ENCODE measurements at regions not wholly inside any gene's neighbourhood (a gene's known extent, or its start where the extent isn't known, plus 50 kb on each side); places are given as distances from the start of the nearest gene placed in this dataset.
"Not testable (repeated sequence)": the region's sequence is repeated elsewhere in the genome, so short reads cannot be mapped to it uniquely, and the experiment has no call there.

DNA sequence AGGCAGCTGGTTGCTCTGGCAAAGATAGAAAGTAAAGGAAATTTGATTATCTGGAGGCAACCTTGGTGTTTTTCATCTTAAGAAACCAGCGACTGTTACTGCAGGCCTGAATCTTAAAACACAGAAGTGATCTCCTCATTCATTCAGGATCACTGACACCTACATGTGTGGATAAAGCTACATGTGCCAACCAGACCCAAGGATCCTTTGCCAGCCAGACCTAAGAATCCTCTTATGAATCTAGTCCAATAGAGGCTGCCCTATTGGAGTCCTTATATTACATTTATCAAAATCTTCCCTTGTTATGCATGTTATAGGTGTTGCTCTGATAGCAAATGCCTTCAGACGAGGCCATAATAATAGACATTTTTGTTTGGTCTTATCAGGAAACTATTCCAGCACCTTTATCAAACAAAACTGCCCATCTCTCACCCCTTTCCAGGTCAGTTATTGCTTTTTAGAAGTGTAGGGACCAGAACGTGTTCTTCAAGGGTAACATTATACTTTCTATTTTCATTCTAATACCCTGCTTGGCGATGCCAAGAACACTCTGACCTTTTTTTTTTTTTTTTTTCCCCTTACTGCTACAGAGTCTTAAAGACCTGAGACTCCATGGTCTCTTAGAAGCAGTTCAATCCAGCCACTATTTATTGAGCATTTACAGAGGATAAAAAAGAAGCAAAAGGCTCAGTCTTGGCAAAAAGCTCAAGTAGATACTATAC, 175.5 kb upstream of the PTBP2 start:
- DNase-seq (ENCODE audit: low spot score) = no peak

DNA sequence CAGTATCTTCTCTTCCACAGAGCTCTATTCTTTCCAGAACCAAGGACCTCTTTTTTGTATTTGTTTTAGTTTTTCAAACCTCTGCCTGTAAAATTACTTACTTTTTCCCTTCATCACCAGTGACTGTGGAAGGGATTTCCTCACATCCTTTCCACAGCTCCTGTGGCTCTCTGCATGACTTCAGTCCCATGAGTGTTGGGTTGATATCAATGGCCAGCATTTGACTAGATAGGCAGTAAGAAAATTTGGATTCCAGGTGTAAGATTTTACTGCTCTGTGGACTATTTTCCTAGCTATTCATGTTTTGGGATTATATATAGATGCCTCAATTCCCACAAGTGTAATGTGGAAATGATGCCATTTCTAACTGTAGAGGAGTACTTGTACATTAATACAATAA, 171.5 kb upstream of the PTBP2 start:
- DNase-seq (ENCODE audit: low spot score) = no peak

DNA sequence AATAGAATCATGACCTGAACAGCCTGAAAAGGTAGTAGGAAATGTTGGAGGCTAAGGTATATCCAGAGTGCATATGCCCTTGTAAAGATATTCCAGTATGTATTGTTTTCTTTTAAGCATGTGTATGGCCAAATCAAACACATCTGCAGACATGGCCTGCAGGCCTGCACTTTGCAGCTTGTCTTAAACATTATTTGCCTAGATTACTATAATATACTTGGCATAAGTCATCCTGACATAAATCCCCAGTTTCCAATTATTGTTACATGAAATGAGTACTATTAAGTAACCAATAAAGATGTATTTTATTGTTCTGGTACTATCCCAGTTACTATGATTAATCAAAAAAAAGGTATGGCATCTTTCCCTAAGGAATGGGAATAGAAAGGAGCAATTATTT, 169.1 kb upstream of the PTBP2 start:
- no peak for DNase-seq (ENCODE audit: low spot score)

DNA sequence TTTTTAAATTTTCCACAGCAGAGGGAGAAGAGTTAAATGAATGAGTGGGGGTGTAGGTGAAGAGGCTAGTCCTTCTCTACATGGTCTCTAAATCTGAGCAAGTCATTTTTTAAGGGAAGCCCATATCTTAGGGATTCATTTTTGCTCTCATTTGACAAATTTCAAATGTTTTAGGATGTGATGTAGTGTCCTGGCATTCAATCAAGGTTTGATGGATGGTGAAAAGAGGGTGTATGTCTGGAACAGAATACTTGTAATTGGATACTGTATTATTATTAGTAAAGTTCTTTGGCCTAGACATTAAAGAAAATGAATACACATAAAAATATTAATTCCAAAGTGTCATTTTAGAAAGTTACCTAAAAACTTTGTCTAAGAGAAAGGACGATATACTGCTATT, 167.8 kb upstream of the PTBP2 start:
- no peak for DNase-seq (ENCODE audit: low spot score)

DNA sequence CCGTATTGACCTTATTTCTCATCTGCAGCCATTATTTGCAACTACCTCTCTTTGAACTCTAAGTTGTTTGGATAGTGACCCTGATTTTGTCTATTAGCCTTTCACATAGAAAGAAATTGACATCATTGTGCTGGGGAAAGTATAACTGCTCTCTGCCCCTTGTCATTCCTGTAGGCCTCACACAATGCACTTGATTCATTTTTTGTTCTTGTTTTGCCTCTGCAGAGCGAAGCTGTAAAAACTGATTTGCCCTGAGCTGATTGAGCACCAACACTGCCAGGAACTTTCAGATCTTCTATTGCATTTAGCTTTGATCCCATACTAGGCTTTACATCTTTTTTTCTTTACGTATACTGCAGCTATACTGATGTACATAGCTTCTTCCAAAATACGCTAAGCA, 167.2 kb upstream of the PTBP2 start:
- DNase-seq (ENCODE audit: low spot score) = no peak

DNA sequence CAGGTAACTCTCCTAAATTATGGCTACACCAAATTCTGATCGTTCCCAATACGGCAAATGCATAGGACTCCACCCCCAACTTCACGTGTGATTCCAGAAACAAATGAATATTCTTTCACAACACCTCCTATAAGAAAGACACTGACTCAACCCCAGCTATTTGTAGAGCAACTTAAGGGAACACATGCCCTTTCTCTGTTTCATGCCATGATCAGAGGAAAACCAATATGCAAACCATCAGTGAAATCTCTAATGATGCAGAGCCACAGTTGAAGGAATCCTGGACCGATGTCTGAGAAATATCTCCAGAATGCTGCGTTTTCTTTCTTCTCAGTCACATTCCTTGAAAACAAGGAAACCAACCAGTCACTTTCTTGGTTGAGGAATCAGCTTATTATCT, 164.2 kb upstream of the PTBP2 start:
- DNase-seq (ENCODE audit: low spot score) = no peak

DNA sequence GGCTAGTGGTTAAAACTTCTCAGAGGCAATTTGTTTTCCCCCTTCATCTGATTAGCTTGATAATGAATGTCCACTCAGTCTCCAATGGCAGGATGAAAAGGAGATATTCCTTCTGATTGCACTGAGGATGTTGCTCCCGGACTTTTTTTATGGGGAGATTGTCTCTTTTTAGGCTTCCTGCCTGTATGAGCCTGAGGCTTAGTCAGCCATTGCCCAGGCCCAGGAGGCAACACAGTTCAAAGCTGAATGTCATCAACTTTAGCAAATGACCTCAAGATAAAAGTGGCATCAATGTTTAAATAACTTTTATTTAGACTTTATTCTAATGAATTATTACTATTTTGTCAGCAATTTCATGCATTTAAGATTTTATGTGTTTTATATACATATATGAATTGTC, 162.9 kb upstream of the PTBP2 start:
- DNase-seq (ENCODE audit: low spot score) = no peak

DNA sequence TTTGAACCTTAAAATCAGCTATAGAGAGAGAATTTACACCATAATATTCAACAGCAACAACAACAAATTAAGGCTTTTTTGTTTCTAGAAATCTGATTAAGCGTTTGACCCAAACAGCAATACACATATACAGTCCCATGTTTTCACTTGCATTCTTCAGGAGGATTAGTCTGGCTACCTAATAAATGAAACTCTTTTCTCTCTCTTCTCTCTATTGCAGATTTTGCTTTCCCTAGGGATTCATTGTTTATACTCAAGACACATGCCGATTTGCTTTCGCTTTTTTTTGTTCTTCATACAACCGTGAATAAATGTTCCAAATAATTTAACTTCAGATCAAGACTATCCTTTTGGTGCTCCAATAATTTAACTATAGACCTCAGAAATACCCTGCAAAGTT, 162.4 kb upstream of the PTBP2 start:
- no peak for DNase-seq (ENCODE audit: low spot score)

DNA sequence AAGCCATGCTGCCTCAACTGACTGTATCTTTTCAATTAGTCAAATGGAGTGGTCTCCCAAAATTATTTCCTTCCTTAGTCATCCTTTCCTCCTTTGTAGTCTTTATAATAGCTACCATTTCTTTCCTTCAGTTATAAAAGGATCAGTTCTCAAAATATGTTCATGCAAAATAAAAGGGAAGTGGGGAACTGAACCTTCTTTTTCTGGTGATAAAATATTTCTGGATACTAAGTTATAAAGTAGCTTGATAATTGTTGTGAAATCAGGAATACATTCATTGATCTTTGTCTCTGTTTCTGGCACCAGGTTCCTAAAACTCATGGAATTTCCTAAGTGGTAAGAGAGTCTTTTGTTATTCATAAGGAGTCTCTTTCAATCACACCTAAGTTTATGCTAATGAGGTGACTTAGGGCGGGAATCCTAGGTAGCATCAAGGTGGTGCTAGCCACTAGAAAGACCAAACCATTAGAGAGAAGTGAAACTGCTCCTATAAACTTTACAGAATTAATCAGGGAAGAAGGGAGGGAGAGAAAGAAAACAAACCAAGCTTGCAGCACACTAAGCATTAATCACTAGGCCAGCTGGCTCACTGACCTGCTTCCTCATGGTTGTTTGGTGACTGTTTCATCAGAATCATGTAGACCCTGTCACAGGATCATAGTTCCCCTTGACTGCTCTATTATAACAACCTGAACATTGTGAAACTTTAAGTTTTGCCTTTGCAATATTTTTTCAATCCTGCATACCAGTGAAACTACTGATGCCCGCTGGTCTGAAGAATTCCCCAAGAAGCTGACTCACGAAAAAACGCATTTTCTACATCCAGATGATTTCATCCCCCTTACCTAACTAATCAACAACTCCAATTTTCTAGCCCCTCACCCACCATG, 161.6 kb upstream of the PTBP2 start:
- no peak for DNase-seq (ENCODE audit: low spot score)

DNA sequence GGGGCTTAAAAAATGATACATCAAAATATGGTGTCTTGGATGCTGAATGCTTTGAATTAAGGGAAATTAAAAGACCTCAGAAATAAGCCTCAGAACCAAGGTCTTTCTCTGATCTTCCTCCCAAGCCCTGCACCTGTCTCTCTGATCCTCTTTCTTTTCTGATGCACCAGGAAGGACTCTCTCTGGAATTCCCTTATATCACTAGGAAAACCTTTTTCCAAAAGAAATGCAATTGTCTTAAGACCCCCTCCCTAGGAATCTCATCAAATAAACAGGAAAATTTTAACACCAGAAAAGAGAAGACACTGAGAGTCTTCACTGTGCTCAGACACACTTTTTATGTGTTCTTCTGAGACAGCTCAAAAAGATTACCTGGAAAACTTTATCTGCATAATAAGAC, 159.5 kb upstream of the PTBP2 start:
- DNase-seq (ENCODE audit: low spot score) = no peak

DNA sequence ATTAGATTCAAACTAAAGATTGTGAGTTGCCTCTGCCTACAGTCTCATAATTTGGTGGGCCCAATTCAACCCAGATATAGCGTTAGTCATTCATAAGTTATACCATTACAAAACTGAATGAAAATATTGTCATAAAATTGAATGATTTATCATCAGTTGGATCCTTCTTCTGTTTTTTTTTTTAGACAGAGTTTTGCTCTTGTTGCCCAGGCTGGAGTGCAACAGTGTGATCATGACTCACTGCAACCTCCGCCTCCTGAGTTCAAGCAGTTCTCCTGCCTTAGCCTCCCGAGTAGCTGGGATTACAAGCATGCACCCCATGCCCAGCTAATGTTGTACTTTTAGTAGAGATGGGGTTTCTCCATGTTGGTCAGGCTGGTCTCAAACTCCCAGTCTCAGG, 157.2 kb upstream of the PTBP2 start:
- not testable (repeated sequence) for DNase-seq (ENCODE audit: low spot score)

DNA sequence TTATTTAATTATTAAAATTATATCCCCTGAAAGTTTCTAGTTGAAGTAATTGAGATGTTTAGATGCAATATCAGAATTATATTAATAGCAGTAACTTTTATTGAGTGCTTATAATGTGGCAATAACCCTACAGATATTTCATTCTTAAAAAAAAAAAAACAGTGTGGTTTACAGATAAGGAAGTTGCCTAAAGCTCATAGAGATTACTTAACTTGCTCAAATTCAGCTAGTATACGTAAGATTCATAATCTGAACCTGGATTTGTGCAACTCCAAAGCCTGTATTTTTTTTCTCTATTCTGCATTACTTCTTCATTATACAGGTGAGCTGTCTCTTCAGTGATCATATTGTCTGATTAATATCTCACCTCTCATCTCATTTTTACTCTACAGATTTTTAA, 156.0 kb upstream of the PTBP2 start:
- DNase-seq (ENCODE audit: low spot score) = no peak

DNA sequence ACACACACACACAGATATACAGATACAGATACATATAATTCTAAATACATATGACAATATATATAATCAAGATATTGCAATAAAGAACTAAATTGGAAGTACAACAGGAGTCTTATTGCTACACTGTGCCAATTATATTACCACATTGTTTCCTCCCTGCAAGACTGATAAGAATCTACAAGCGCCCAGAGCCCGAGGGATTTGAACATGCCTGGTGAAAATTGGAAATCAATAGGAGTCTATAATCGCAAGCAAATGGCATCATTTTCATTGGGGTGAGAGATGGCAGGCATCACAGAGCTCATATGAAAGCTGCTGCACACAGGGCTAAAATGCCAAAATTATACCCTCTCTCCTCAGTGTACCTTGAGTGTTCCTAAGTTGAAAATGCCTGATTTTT, 152.9 kb upstream of the PTBP2 start:
- no peak for DNase-seq (ENCODE audit: low spot score)

DNA sequence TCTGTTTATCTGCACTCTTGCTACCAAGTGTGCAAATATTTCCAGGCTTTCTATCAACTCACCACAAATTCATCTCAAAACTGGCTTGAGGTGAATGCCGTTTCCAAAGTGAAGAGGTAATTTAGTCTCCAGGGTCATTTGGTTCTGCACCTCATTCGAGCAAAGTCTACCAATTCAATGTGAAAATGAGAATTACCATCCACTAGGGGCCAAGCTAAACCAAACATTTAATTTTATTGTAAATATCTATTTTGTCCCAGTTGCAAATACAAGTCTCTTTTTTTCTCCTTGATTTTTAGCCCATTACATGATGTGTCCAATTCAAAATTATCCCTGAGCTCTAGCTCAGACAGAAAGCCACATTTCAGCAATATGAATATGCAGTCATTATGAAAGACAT, 152.3 kb upstream of the PTBP2 start:
- no peak for DNase-seq (ENCODE audit: low spot score)

DNA sequence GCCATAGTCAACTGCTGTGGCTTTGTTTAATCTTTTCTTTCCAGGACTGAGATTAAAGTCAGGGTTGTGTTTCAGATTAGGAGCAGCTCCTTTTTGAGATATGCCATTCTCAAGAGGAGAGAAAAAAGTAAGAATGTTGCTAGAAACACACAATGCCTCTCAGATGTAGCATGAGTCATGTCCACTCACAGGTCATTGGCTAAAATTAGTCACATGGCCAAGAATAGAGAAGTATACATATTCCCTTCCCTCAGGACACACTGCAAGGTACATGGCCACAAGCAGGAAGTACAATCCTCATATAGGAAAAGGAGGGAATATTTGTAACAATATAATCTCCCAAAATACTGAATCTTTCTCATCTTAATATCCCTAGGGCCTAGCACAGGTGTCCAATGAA, 141.9 kb upstream of the PTBP2 start:
- DNase-seq (ENCODE audit: low spot score) = no peak

DNA sequence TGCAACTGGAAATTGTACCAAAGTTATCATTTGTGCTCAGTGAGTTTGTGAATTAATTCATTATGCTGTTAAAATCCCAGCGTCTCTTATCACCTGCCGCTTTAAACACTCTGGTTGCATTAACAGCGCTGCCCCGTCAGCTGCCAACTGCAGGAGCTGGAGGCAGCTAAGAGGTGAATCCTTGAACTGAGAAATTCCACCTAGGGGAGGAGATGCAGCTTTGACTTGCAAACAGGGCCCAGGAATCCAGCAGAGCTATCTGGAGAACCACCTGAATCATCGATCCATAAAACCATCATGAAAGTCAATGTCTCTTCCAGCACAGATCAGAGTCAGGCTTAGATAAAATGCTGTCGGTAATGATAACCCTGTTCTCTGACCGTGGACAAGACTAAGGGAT, 140.7 kb upstream of the PTBP2 start:
- DNase-seq (ENCODE audit: low spot score) = no peak

DNA sequence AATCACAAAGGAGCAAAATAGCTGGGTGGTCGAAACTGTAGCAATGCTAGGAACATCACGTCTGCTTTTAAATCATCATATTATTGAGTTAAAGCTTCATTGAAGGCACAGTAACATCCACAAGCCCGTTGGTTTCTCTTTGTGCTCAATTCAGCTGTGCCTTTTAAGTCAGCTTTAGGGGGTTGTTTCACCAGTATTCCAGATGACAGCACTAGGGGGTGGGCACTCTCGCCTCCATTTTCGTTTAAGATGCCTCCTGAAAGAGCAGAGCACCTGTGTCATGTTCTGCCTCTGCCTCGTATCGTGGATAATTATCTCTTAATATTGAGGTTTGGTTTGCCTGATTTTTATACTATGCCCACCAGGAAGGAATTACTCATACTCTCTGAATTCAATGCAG, 139.8 kb upstream of the PTBP2 start:
- no peak for DNase-seq (ENCODE audit: low spot score)

DNA sequence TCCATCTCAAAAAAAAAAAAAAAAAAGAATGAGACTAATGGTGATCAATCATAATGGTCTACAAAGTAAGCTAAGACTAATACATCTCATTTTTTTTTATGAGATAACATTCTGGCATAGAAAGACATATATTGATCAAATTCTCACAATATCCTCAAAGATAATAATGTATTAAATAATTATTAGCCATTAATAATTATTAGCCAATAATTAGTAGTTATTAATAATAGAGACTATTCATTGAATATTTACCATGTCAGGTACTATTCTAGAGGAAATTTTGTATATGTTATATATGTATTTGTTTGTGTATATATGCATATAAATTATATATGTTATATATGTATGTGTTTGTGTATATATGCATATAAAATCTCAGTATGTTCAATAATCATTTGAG, 137.7 kb upstream of the PTBP2 start:
- DNase-seq (ENCODE audit: low spot score) = no peak

DNA sequence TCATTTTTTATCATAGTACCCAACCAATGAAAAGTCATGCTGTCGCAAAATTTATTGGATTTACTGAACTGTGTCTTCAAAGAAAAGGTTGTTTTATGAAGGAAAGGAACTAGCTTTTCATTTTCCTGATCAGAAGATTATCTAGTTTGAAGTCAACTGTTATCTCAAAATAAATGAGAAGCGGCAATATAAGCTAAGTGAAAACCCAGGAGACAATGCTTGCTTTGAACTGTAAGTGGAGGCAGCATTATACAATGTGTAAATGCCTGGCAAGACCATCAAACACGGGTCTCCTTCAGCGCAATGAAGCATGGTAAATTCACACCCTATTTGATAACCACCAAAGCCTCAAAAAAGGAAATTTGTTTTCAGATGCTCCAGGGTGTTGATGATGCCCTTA, 134.4 kb upstream of the PTBP2 start:
- DNase-seq (ENCODE audit: low spot score) = no peak

DNA sequence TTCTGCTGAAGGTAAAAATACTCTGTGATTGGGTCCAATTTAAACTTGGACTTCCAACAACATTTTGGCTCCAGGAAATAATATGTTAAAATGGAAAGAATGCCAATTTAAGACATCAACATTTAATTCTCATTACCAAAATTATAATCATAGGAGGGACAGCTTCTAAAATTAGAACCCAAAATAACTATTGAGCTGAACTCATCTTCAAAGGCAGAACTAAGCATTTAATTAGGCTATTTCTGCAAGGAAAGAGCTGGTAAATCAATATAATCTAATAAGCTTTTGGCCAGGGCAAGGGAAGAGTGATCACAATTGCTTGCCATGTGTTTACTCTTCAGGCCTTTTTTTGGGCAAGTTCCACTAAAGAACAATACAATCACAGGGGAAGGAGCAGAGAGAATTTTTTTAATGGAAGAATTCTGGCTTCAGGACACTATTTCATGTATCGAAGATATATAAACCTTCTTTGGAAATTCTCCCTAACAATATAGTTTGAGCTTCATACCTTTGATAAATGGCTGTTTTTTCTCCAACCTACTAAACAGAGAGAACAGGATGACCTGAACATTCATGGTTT, 133.1 kb upstream of the PTBP2 start:
- no peak for DNase-seq (ENCODE audit: low spot score)

DNA sequence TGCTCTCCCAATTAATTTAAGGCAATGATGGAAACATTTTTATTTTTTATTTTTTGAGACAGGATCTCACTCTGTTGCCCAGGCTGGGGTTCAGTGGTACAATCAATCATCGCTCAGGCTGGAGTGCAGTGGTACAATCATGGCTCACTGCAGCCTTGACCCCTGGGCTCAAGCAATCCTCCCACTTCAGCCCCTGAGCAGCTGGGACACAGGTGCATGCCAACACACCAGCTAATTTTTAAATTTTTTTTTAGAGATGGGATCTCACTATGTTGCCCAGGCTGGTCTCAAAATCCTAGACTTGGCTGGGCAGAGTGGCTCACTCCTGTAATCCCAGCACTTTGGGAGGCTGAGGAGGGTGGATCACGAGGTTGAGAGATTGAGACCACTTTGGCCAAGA, 126.1 kb upstream of the PTBP2 start:
- not testable (repeated sequence) for DNase-seq (ENCODE audit: low spot score)

DNA sequence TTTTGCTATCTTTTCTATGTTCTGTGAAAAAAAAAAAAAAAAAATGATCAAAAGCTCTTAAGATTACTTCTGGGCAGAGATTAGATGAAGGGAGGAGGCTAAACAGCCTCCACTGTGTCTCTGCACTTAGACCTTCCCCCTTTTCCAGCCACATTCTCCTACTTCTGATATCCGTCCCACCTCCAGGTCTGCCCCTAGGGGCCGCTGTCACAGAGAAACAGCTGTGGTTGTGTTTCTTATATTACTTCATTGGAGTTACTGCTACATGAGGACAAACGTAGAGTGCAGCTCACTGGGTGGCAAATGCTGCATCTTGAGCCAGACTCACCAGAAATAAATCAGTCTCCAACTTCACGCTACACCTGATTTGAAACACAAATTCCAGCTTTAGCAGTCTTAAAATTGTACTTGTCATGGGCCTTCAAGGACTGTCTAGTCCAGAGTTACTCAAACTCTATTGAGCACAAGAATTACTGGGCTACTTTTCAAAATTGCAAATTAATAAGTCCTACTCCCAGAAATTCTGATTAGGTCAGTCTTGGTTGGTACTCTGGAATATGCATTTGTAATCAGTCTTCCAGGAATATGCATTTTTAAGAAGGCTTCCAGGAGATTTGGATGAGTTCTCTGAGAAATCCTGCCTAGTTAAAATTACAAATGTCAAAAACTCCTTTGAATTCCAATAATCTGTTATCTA, 125.2 kb upstream of the PTBP2 start:
- peak; percentile 65 for DNase-seq (ENCODE audit: low spot score)

DNA sequence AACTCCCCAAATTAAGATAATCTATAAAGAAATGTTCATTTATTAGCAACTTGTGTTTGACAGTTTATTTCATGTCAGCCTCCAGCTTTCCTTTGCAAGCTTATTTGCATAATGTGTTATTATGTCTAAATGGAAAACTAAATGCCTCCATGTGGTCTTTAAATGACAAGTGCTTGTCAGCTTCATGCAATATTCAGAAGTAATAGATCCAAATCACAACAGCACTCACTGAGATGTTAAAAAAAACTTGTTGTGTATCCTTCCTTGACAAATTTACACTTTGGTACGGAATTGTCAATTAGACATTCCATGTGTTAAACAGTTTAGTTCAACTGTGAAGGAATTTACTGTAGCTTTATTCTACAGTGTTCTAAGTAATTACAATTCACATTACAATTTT, 124.4 kb upstream of the PTBP2 start:
- no peak for DNase-seq (ENCODE audit: low spot score)

Measured in D341Med (cell line).